ENCODE measurements at regions not wholly inside any gene's neighbourhood (a gene's known extent, or its start where the extent isn't known, plus 50 kb on each side); places are given as distances from the start of the nearest gene placed in this dataset.
A peak's percentile ranks its signal among the peaks of the same experiment; 100 is the strongest.

DNA sequence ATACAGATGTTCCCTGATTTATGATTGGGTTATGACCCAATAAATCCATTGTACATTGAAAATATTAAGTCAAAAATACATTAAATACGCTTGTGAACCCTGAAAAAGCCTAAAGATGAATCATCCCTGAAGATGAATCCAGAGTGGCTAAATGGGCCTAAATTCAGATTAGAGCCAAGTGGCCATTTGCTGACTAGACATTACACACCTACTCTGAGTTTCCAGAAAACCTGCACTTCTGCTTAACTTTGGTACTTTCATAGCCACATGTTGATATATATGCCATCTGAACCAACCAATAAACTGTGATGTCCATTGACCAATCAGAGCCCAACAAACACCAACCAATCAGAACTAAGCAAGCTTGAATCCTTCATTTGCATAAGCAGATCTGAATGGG lies 106.9 kb downstream of the WT1 start:
- WGBS, 2 donors = 83 to 84% methylated on average over 1 of the region's 1 CpG
- Histone ChIP-seq H3K9me3 (no peaks in the 10 kb centered on the region), H3K36me3 (no peaks in the 10 kb centered on the region), H3K27ac (no peak overlapping the region), H3K4me1 (peaks cover 0 to 8% (median 0%) of the 10 kb centered on the region in 4 donors), H3K27me3 (no peaks in the 10 kb centered on the region), H3K4me3 (no peak overlapping the region)
- no peak for DNase-seq (ENCODE audit: low spot score in 2 of 2)
- TF ChIP-seq POLR2A (IDR thresholded peaks at IDR 0.05) (no peak), EP300 (IDR thresholded peaks at IDR 0.05) (no peak), CTCF (IDR thresholded peaks at IDR 0.05) (no peak)

DNA sequence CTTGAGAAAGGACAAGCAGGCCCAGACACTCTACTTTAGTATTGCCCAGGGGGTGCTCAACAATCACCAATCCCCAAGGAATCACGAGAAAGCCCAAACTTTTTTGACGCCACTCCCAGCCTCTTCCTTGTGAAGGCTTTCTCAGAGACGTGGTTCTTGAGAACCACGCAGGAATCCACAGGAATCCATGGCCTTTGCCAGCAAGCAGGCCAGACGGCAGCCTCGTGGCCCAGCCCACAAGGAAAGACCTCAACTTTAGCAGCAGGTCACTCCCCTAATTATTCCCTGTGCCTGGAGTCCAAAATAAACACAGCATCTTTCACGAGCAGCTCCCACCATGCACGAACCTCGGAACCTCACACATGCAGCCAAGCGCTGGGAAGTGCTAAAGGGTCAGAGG lies 104.2 kb downstream of the WT1 start:
- Histone ChIP-seq H3K27me3 (no peaks in the 10 kb centered on the region), H3K27ac (no peak overlapping the region), H3K9me3 (no peaks in the 10 kb centered on the region), H3K36me3 (no peaks in the 10 kb centered on the region), H3K4me3 (no peak overlapping the region), H3K4me1 (peaks cover 0 to 16% (median 0%) of the 10 kb centered on the region in 4 donors)
- DNase-seq (ENCODE audit: low spot score in 2 of 2) = no peak
- WGBS, 2 donors = 45 to 48% methylated on average over 10 of the region's 10 CpGs
- TF ChIP-seq POLR2A (IDR thresholded peaks at IDR 0.05) (no peak), CTCF (IDR thresholded peaks at IDR 0.05) (no peak), EP300 (IDR thresholded peaks at IDR 0.05) (no peak)

GRCh38 chr11:32331792-32332191 lies 103.5 kb downstream of the WT1 start:
- TF ChIP-seq EP300 (IDR thresholded peaks at IDR 0.05) = no peak
- no peak for TF ChIP-seq POLR2A (IDR thresholded peaks at IDR 0.05)
- TF ChIP-seq CTCF (IDR thresholded peaks at IDR 0.05) = no peak
- 67 to 78% methylated on average over 1 of the region's 1 CpG for WGBS, 2 donors
- H3K36me3 ChIP-seq = no peaks in the 10 kb centered on the region
- no peak for DNase-seq (ENCODE audit: low spot score in 2 of 2)
- H3K27ac ChIP-seq = no peak overlapping the region
- H3K27me3 ChIP-seq = no peaks in the 10 kb centered on the region
- no peak overlapping the region for H3K4me3 ChIP-seq
- peaks cover 0 to 16% (median 0%) of the 10 kb centered on the region in 4 donors for H3K4me1 ChIP-seq
- no peaks in the 10 kb centered on the region for H3K9me3 ChIP-seq

- no peak for DNase-seq (ENCODE audit: low spot score in 2 of 2)
- TF ChIP-seq CTCF (IDR thresholded peaks at IDR 0.05) (no peak), EP300 (IDR thresholded peaks at IDR 0.05) (no peak), POLR2A (IDR thresholded peaks at IDR 0.05) (no peak)
- peak overlapping the region; percentile 24 to 50 (median 34) for H3K4me3 ChIP-seq
- H3K4me1 ChIP-seq = peaks cover 0 to 16% (median 0%) of the 10 kb centered on the region in 4 donors
- 20 to 25% methylated on average over 14 of the region's 14 CpGs for WGBS, 2 donors
- no peaks in the 10 kb centered on the region for H3K9me3 ChIP-seq
- H3K27me3 ChIP-seq = no peaks in the 10 kb centered on the region
- no peaks in the 10 kb centered on the region for H3K36me3 ChIP-seq
- peak overlapping the region in 1 of 4 donors; percentile 69 for H3K27ac ChIP-seq
Measured at GRCh38 chr11:32332990-32333319, 102.4 kb downstream of the WT1 start.

DNA sequence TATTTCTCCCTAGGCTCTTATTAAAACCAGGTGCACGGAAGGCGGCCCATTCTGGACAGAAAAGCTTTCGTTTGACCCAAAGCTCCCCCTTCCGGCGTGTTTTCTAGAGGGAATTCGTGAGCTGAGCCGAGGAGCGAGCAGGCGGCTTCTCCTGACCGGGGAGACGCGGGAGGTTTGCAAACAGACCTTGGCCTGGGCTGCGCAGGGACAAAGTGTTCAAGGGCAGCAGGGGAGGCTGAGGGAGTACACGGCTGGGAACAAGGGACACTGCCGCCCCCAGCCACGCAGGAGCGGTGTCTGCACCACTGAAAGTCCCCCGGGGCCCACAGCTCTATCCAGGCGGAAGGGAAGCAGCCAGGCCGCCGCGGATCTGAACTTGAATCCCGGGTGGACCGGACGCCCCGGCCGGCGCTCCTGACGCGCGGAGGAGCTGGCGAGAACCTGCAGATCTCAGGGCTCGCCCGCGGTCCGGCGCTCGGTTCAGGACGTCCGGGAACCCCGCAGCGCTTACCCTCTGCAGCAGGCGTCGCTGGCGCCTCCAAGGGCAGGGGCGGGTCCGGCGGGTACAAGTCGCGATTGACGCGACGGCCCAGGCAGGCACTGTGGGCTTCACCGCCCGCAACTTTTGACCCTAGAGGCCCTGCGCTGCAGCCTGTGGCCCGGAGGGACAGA lies 101.9 kb downstream of the WT1 start:
- Histone ChIP-seq H3K36me3 (no peaks in the 10 kb centered on the region), H3K27me3 (no peaks in the 10 kb centered on the region), H3K9me3 (no peaks in the 10 kb centered on the region), H3K27ac (peak overlapping the region in 1 of 4 donors; percentile 69), H3K4me1 (peaks cover 0 to 16% (median 0%) of the 10 kb centered on the region in 4 donors), H3K4me3 (peak overlapping the region; percentile 24 to 50 (median 34))
- peak; percentile 48 to 71 for DNase-seq (ENCODE audit: low spot score in 2 of 2)
- WGBS, 2 donors = 1 to 5% methylated on average over 32 to 50 of the region's 57 CpGs
- no peak for TF ChIP-seq POLR2A (IDR thresholded peaks at IDR 0.05)
- peak in 4 of 5 experiments; percentile 16 to 41 (median 36) for TF ChIP-seq CTCF (IDR thresholded peaks at IDR 0.05)

All from tibial nerve (tissue), 4 donors.